ENCODE measurements at regions not wholly inside any gene's neighbourhood (a gene's known extent, or its start where the extent isn't known, plus 50 kb on each side); places are given as distances from the start of the nearest gene placed in this dataset.

DNA sequence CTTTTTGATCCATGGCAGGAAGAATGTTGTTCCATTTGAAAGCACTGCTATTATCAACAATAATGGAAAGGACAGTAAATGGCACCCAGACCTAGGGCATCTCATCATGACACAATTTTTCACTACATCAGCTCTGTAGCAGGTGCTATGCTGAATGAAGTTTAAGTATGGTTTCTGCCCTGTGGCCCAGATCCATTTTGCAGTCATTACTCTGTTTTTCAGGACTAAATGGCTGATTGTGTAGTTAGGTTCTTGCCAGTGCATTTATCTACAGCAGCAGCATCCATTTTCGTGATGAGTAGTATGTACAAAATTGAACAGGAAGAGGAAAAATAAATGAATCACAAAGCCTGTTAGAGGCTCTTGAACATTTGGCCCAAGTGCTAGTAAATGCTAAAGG, 270.5 kb upstream of the CD180 start:
- ChIA-PET CTCF (no interaction called here), POLR2A (no interaction called here)
- H3K27me3 ChIP-seq (replicated peaks in 1 of 4; ENCODE audit: control extremely low read depth in 1 of 4, control insufficient read depth in 3 of 4, insufficient read depth in 4 of 4, low read length in 3 of 4): no peaks in the 10 kb centered on the region
- H3K9ac ChIP-seq (ENCODE audit: low read length): no peak overlapping the region
- H3K4me3 ChIP-seq (ENCODE audit: control extremely low read depth in 1 of 5, extremely low read depth in 1 of 5, insufficient read depth in 1 of 5, low read depth in 2 of 5, low read length in 4 of 5): no peak overlapping the region
- H3K36me3 ChIP-seq (replicated peaks in 1 of 2; ENCODE audit: control extremely low read depth in 1 of 2, control insufficient read depth in 1 of 2, extremely low read depth in 1 of 2, insufficient read depth in 2 of 2, low read length in 1 of 2): no peaks in the 10 kb centered on the region
- no peak overlapping the region for H2AFZ ChIP-seq (ENCODE audit: insufficient read depth, low read depth, low read length, poor library complexity, severe bottlenecking)
- intact Hi-C loops (cut with micrococcal nuclease): no loop called here
- no peak for TF ChIP-seq EZH2 (IDR thresholded peaks at IDR 0.05; ENCODE audit: borderline replicate concordance, insufficient read depth, low read depth, low read length, poor library complexity, severe bottlenecking)
- no peaks in the 10 kb centered on the region for H3K9me3 ChIP-seq (ENCODE audit: control extremely low read depth in 1 of 3, control insufficient read depth in 2 of 3, insufficient read depth in 1 of 3, low read length in 2 of 3)
- H4K20me1 ChIP-seq (ENCODE audit: control insufficient read depth, insufficient read depth, low read length, poor library complexity, severe bottlenecking): no peaks in the 10 kb centered on the region
- H3K79me2 ChIP-seq (ENCODE audit: control insufficient read depth, insufficient read depth, low read length): no peaks in the 10 kb centered on the region
- H3K27ac Mint-ChIP-seq: no peak overlapping the region
- H3K4me1 ChIP-seq (ENCODE audit: control insufficient read depth in 2 of 2, insufficient read depth in 2 of 2, low read length in 2 of 2): peaks cover 0 to 2% of the 10 kb centered on the region in 2 donors
- no peaks in the 10 kb centered on the region for H3K27me3 Mint-ChIP-seq
- H3K27ac ChIP-seq (ENCODE audit: low read length in 2 of 2): no peak overlapping the region
- no peaks in the 10 kb centered on the region for H3K9me3 Mint-ChIP-seq (ENCODE audit: insufficient read depth)
- no peak overlapping the region for H3K4me2 ChIP-seq (replicated peaks; ENCODE audit: low read depth, low read length, poor library complexity, severe bottlenecking)
- ATAC-seq (ENCODE audit: low read depth) (no peak), DNase-seq (no peak)
- H3K4me1 Mint-ChIP-seq: no peaks in the 10 kb centered on the region
- H3K4me3 Mint-ChIP-seq: no peak overlapping the region
- no CpG with 5 or more reads among the region's 1 CpG for WGBS (ENCODE audit: insufficient coverage)

GRCh38 chr5:67465537-67466207, 269.1 kb upstream of the CD180 start:
- H3K9me3 ChIP-seq (ENCODE audit: control extremely low read depth in 1 of 3, control insufficient read depth in 2 of 3, insufficient read depth in 1 of 3, low read length in 2 of 3): no peaks in the 10 kb centered on the region
- H3K4me1 ChIP-seq (ENCODE audit: control insufficient read depth in 2 of 2, insufficient read depth in 2 of 2, low read length in 2 of 2): peaks cover 0 to 2% of the 10 kb centered on the region in 2 donors
- ATAC-seq (ENCODE audit: low read depth) (no peak), DNase-seq (no peak)
- no peaks in the 10 kb centered on the region for H3K27me3 ChIP-seq (replicated peaks in 1 of 4; ENCODE audit: control extremely low read depth in 1 of 4, control insufficient read depth in 3 of 4, insufficient read depth in 4 of 4, low read length in 3 of 4)
- Mint-ChIP-seq H3K27me3 (no peaks in the 10 kb centered on the region), H3K4me3 (no peak overlapping the region), H3K27ac (no peak overlapping the region), H3K9me3 (ENCODE audit: insufficient read depth) (no peaks in the 10 kb centered on the region), H3K4me1 (no peaks in the 10 kb centered on the region)
- no peak overlapping the region for H3K9ac ChIP-seq (ENCODE audit: low read length)
- H3K36me3 ChIP-seq (replicated peaks in 1 of 2; ENCODE audit: control extremely low read depth in 1 of 2, control insufficient read depth in 1 of 2, extremely low read depth in 1 of 2, insufficient read depth in 2 of 2, low read length in 1 of 2): no peaks in the 10 kb centered on the region
- TF ChIP-seq EZH2 (IDR thresholded peaks at IDR 0.05; ENCODE audit: borderline replicate concordance, insufficient read depth, low read depth, low read length, poor library complexity, severe bottlenecking): no peak
- TF ChIP-seq, protein P1, sequence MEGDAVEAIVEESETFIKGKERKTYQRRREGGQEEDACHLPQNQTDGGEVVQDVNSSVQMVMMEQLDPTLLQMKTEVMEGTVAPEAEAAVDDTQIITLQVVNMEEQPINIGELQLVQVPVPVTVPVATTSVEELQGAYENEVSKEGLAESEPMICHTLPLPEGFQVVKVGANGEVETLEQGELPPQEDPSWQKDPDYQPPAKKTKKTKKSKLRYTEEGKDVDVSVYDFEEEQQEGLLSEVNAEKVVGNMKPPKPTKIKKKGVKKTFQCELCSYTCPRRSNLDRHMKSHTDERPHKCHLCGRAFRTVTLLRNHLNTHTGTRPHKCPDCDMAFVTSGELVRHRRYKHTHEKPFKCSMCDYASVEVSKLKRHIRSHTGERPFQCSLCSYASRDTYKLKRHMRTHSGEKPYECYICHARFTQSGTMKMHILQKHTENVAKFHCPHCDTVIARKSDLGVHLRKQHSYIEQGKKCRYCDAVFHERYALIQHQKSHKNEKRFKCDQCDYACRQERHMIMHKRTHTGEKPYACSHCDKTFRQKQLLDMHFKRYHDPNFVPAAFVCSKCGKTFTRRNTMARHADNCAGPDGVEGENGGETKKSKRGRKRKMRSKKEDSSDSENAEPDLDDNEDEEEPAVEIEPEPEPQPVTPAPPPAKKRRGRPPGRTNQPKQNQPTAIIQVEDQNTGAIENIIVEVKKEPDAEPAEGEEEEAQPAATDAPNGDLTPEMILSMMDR (IDR thresholded peaks at IDR 0.05): no peak
- H3K4me2 ChIP-seq (replicated peaks; ENCODE audit: low read depth, low read length, poor library complexity, severe bottlenecking): no peak overlapping the region
- no peak overlapping the region for H3K27ac ChIP-seq (ENCODE audit: low read length in 2 of 2)
- no peaks in the 10 kb centered on the region for H4K20me1 ChIP-seq (ENCODE audit: control insufficient read depth, insufficient read depth, low read length, poor library complexity, severe bottlenecking)
- POLR2A ChIA-PET: no interaction called here
- CTCF ChIA-PET: no interaction called here
- no peak overlapping the region for H2AFZ ChIP-seq (ENCODE audit: insufficient read depth, low read depth, low read length, poor library complexity, severe bottlenecking)
- intact Hi-C loops (cut with micrococcal nuclease): no loop called here
- no peak overlapping the region for H3K4me3 ChIP-seq (ENCODE audit: control extremely low read depth in 1 of 5, extremely low read depth in 1 of 5, insufficient read depth in 1 of 5, low read depth in 2 of 5, low read length in 4 of 5)
- H3K79me2 ChIP-seq (ENCODE audit: control insufficient read depth, insufficient read depth, low read length): no peaks in the 10 kb centered on the region

Measured in B cell (primary cell).